Prostate gland (tissue), 2 donors: ENCODE measurements at regions not wholly inside any gene's neighbourhood (a gene's known extent, or its start where the extent isn't known, plus 50 kb on each side); places are given as distances from the start of the nearest gene placed in this dataset.
"Not testable (repeated sequence)": the region's sequence is repeated elsewhere in the genome, so short reads cannot be mapped to it uniquely, and the experiment has no call there.

Experiments
- DNase-seq: peaks from one replicate; pipeline ENCODE4 v3.0.0-alpha.2; 2019; ENCODE audit warnings: low spot score
- H3K27ac ChIP-seq, 2 donors: fragments of 200-600 bp; sonication (generic); 2 replicates each; pipeline ENCODE4 v1.5.1; 2017 to 2019
- H3K27me3 ChIP-seq: fragments of 200-600 bp; sonication (generic); replicated peaks from 2 replicates; pipeline ENCODE4 v1.5.1; 2019; ENCODE audit not compliant: insufficient read depth
- H3K36me3 ChIP-seq, 2 donors: fragments of 200-600 bp; sonication (generic); 1 replicate in 1 of 2; 2 replicates in 1 of 2; pipeline versions ENCODE4 v1.5.1 to v1.8.1; 2017 to 2019
- H3K4me1 ChIP-seq: fragments of 200-600 bp; sonication (generic); replicated peaks from 2 replicates; pipeline ENCODE4 v1.5.1; 2019
- H3K4me3 ChIP-seq, 2 donors: fragments of 200-600 bp; sonication (generic); 2 replicates each; pipeline ENCODE4 v1.5.1; 2017 to 2019
- H3K9me3 ChIP-seq: fragments of 200-600 bp; sonication (generic); 2 replicates; pipeline ENCODE4 v1.5.1; 2017
- CTCF ChIP-seq, 4 experiments: fragments of 200-600 bp in 2 of 4; fragments of 450-650 bp in 2 of 4; sonication (generic) in 2 of 4; IDR thresholded peaks; 1 replicate in 3 of 4; 2 replicates in 1 of 4; pipeline ENCODE4 v1.5.1; 2016 to 2019; ENCODE audit warnings: antibody characterized with exemption in 4 of 4, mild to moderate bottlenecking in 2 of 4, moderate library complexity in 2 of 4
- POLR2A ChIP-seq: fragments of 450-650 bp; IDR thresholded peaks from one replicate; pipeline ENCODE4 v1.6.1; 2016; ENCODE audit warnings: antibody characterized with exemption, mild to moderate bottlenecking
- POLR2AphosphoS5 ChIP-seq: sonication (generic); formaldehyde crosslinking; IDR thresholded peaks from one replicate; pipeline ENCODE4 v1.6.1; 2017; ENCODE audit warnings: antibody characterized with exemption
- WGBS: methylation state at CpG from one replicate; pipeline ENCODE4 v1.1.5; 2018; 5-methylcytosine and 5-hydroxymethylcytosine counted together
- intact Hi-C: fragments of 100-400 bp; cut with DNase I; formaldehyde crosslinking; loops from one replicate; pipeline ENCODE4 v1.14.2; 2022

- no peaks in the 10 kb centered on the region for H3K4me1 ChIP-seq
- DNase-seq = no peak
- 45% methylated on average over 2 of the region's 2 CpGs for WGBS
Measured at GRCh38 chr3:82562896-82563295, 801.5 kb upstream of the GBE1 start.

GRCh38 chr3:82561784-82562183 is 800.3 kb upstream of the GBE1 start:
- Histone ChIP-seq H3K4me3 (no peak overlapping the region), H3K9me3 (no peaks in the 10 kb centered on the region), H3K27me3 (no peaks in the 10 kb centered on the region), H3K27ac (no peak overlapping the region), H3K4me1 (no peaks in the 10 kb centered on the region), H3K36me3 (no peaks in the 10 kb centered on the region)
- 82% methylated on average over 2 of the region's 2 CpGs for whole genome bisulfite sequencing
- TF ChIP-seq POLR2AphosphoS5 (no peak), POLR2A (no peak), CTCF (IDR thresholded peaks at IDR 0.05) (no peak)
- no peak for DNase-seq
- intact Hi-C loops = no loop called here

More at GRCh38 chr3:82562896-82563295, 801.5 kb upstream of the GBE1 start:
- Histone ChIP-seq H3K27me3 (no peaks in the 10 kb centered on the region), H3K27ac (no peak overlapping the region), H3K4me3 (no peak overlapping the region), H3K36me3 (no peaks in the 10 kb centered on the region), H3K9me3 (no peaks in the 10 kb centered on the region)
- TF ChIP-seq POLR2AphosphoS5 (no peak), POLR2A (no peak), CTCF (IDR thresholded peaks at IDR 0.05) (no peak)
- intact Hi-C loops = no loop called here

DNA sequence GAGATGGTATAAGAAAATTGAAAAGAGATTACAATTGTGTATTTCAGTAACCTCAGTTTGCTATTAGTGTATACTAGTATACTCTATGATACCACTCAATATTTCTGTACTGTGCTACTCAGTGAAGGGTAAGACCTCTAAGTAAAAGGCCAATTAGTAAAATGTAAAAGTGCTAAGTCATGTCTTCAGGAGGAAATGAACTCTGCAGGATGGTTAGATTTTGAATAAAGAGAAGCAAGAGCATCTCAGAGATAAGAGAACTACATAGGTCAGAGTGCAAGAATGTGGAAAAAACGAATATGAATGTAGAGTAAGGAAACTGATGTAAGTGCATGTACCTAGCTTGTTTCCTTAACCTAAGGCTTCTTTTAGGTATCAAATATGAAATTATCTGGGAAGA is 796.6 kb upstream of the GBE1 start:
- Histone ChIP-seq H3K36me3 (no peaks in the 10 kb centered on the region), H3K9me3 (no peaks in the 10 kb centered on the region), H3K4me3 (no peak overlapping the region), H3K27me3 (no peaks in the 10 kb centered on the region), H3K27ac (no peak overlapping the region), H3K4me1 (no peaks in the 10 kb centered on the region)
- no peak for DNase-seq
- TF ChIP-seq POLR2AphosphoS5 (no peak), CTCF (IDR thresholded peaks at IDR 0.05) (no peak), POLR2A (no peak)
- 27% methylated on average over 1 of the region's 1 CpG for WGBS
- intact Hi-C loops = no loop called here

- Histone ChIP-seq H3K4me3 (no peak overlapping the region), H3K9me3 (no peaks in the 10 kb centered on the region), H3K27me3 (no peaks in the 10 kb centered on the region), H3K4me1 (no peaks in the 10 kb centered on the region), H3K27ac (no peak overlapping the region), H3K36me3 (no peaks in the 10 kb centered on the region)
- intact Hi-C loops = no loop called here
- no peak for DNase-seq
- WGBS = 67% methylated on average over 5 of the region's 5 CpGs
- no peak for TF ChIP-seq POLR2AphosphoS5
- no peak for TF ChIP-seq POLR2A
Measured at GRCh38 chr3:82556113-82556512, 794.7 kb upstream of the GBE1 start.

DNA sequence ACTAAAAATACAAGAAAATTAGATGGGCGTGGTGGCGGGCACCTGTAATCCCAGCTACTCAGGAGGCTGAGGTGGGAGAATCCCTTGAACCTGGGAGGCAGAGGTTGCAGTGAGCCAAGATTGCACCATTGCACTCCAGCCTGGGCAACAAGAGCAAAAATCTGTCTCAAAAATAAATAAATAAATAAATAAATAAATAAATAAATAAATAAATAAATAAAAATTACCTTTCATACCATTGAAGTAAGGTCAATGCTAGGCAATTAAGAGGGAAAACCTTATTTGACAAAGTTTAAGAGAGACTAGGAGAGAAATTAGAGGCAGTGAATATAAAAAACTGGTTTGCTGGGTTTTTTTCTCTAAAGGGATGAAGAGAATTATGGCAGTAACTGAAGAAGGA is 781.1 kb upstream of the GBE1 start:
- H3K9me3 ChIP-seq, H3K27ac ChIP-seq, H3K4me3 ChIP-seq, H3K36me3 ChIP-seq, DNase-seq, H3K4me1 ChIP-seq, H3K27me3 ChIP-seq, intact Hi-C loops: not testable (repeated sequence)
- 93% methylated on average over 2 of the region's 2 CpGs for WGBS

- H3K27me3 ChIP-seq = no peaks in the 10 kb centered on the region
- H3K27ac ChIP-seq = no peak overlapping the region
- H3K4me1 ChIP-seq = no peaks in the 10 kb centered on the region
- TF ChIP-seq POLR2A (no peak), CTCF (IDR thresholded peaks at IDR 0.05) (no peak), POLR2AphosphoS5 (no peak)
- no peak overlapping the region for H3K4me3 ChIP-seq
- WGBS = 81% methylated on average over 1 of the region's 1 CpG
- H3K9me3 ChIP-seq = no peaks in the 10 kb centered on the region
- DNase-seq = no peak
- no peaks in the 10 kb centered on the region for H3K36me3 ChIP-seq
- intact Hi-C loops = no loop called here
Measured at GRCh38 chr3:82521657-82522056, 760.2 kb upstream of the GBE1 start.
